ENCODE measurements at regions not wholly inside any gene's neighbourhood (a gene's known extent, or its start where the extent isn't known, plus 50 kb on each side); places are given as distances from the start of the nearest gene placed in this dataset.

DNA sequence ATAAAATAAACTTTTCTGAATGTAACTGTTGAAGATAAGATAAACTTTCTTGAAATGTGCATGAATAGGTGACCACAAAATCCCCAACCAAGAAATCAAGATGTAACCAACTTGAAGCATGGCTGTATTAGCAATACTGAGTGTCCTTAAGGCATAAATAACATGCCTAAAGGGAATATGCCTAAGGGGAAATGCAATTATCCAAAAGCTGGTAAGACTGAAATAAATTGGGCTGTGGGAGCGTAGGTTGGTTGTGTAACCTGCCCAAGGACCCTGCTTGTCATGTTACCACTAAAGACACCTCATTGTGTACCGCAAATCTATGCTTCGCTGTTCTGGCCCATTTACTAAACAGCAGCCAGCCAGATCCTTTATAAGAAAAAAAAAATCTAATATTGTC, 200.8 kb upstream of the PDE10A start:
- H3K9me3 Mint-ChIP-seq (ENCODE audit: insufficient read depth): peaks cover 4% of the 10 kb centered on the region
- no peak overlapping the region for H3K27ac Mint-ChIP-seq
- H3K9me3 ChIP-seq (ENCODE audit: control extremely low read depth in 1 of 3, control insufficient read depth in 2 of 3, insufficient read depth in 1 of 3, low read length in 2 of 3): peaks cover 0 to 3% (median 0%) of the 10 kb centered on the region in 3 donors
- ATAC-seq (ENCODE audit: low read depth): no peak
- DNase-seq: no peak
- peaks cover 19% of the 10 kb centered on the region for H3K27me3 Mint-ChIP-seq
- no peaks in the 10 kb centered on the region for H3K36me3 ChIP-seq (replicated peaks in 1 of 2; ENCODE audit: control extremely low read depth in 1 of 2, control insufficient read depth in 1 of 2, extremely low read depth in 1 of 2, insufficient read depth in 2 of 2, low read length in 1 of 2)
- no peaks in the 10 kb centered on the region for H3K4me1 Mint-ChIP-seq
- no peaks in the 10 kb centered on the region for H3K27me3 ChIP-seq (replicated peaks in 1 of 4; ENCODE audit: control extremely low read depth in 1 of 4, control insufficient read depth in 3 of 4, insufficient read depth in 4 of 4, low read length in 3 of 4)
- CTCF ChIA-PET: no interaction called here
- H3K4me3 ChIP-seq (ENCODE audit: control extremely low read depth in 1 of 5, extremely low read depth in 1 of 5, insufficient read depth in 1 of 5, low read depth in 2 of 5, low read length in 4 of 5): no peak overlapping the region
- no peaks in the 10 kb centered on the region for H3K79me2 ChIP-seq (ENCODE audit: control insufficient read depth, insufficient read depth, low read length)
- H4K20me1 ChIP-seq (ENCODE audit: control insufficient read depth, insufficient read depth, low read length, poor library complexity, severe bottlenecking): no peaks in the 10 kb centered on the region
- POLR2A ChIA-PET: no interaction called here
- no peaks in the 10 kb centered on the region for H3K4me1 ChIP-seq (ENCODE audit: control insufficient read depth in 2 of 2, insufficient read depth in 2 of 2, low read length in 2 of 2)
- H3K9ac ChIP-seq (ENCODE audit: low read length): no peak overlapping the region
- intact Hi-C loops (cut with micrococcal nuclease): no loop called here
- H3K27ac ChIP-seq (ENCODE audit: low read length in 2 of 2): no peak overlapping the region
- TF ChIP-seq EZH2 (IDR thresholded peaks at IDR 0.05; ENCODE audit: borderline replicate concordance, insufficient read depth, low read depth, low read length, poor library complexity, severe bottlenecking): no peak
- TF ChIP-seq, protein P1, sequence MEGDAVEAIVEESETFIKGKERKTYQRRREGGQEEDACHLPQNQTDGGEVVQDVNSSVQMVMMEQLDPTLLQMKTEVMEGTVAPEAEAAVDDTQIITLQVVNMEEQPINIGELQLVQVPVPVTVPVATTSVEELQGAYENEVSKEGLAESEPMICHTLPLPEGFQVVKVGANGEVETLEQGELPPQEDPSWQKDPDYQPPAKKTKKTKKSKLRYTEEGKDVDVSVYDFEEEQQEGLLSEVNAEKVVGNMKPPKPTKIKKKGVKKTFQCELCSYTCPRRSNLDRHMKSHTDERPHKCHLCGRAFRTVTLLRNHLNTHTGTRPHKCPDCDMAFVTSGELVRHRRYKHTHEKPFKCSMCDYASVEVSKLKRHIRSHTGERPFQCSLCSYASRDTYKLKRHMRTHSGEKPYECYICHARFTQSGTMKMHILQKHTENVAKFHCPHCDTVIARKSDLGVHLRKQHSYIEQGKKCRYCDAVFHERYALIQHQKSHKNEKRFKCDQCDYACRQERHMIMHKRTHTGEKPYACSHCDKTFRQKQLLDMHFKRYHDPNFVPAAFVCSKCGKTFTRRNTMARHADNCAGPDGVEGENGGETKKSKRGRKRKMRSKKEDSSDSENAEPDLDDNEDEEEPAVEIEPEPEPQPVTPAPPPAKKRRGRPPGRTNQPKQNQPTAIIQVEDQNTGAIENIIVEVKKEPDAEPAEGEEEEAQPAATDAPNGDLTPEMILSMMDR (IDR thresholded peaks at IDR 0.05): no peak
- no peak overlapping the region for H2AFZ ChIP-seq (ENCODE audit: insufficient read depth, low read depth, low read length, poor library complexity, severe bottlenecking)
- H3K4me3 Mint-ChIP-seq: no peak overlapping the region
- no peak overlapping the region for H3K4me2 ChIP-seq (replicated peaks; ENCODE audit: low read depth, low read length, poor library complexity, severe bottlenecking)
- WGBS (ENCODE audit: insufficient coverage): no CpG with 5 or more reads among the region's 3 CpGs

DNA sequence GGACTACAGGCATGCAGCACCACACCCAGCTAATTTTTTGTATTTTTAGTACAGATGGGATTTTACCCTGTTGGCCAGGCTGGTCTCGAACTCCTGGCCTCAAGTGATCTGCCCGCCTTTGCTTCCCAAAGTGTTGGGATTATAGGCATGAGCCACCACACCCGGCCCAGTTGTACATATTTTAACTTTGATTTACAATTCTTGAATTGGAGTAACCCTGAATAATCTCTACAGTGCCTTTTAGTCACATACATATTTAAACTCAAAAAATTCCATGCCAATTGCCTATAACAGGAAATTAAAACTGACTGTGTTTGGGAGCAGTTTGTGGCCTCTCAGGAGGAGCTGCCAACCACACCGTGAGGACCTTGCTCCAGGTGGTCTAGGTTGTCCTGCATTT, 199.8 kb upstream of the PDE10A start:
- no peak overlapping the region for H3K4me3 ChIP-seq (ENCODE audit: control extremely low read depth in 1 of 5, extremely low read depth in 1 of 5, insufficient read depth in 1 of 5, low read depth in 2 of 5, low read length in 4 of 5)
- H3K4me1 ChIP-seq (ENCODE audit: control insufficient read depth in 2 of 2, insufficient read depth in 2 of 2, low read length in 2 of 2): no peaks in the 10 kb centered on the region
- no peak overlapping the region for H2AFZ ChIP-seq (ENCODE audit: insufficient read depth, low read depth, low read length, poor library complexity, severe bottlenecking)
- no peak overlapping the region for H3K27ac ChIP-seq (ENCODE audit: low read length in 2 of 2)
- Mint-ChIP-seq H3K4me3 (no peak overlapping the region), H3K27me3 (peaks cover 19% of the 10 kb centered on the region), H3K27ac (no peak overlapping the region), H3K9me3 (ENCODE audit: insufficient read depth) (peaks cover 4% of the 10 kb centered on the region), H3K4me1 (no peaks in the 10 kb centered on the region)
- TF ChIP-seq, protein P1 (IDR thresholded peaks at IDR 0.05): no peak
- TF ChIP-seq EZH2 (IDR thresholded peaks at IDR 0.05; ENCODE audit: borderline replicate concordance, insufficient read depth, low read depth, low read length, poor library complexity, severe bottlenecking): no peak
- no peak for ATAC-seq (ENCODE audit: low read depth)
- no peak overlapping the region for H3K9ac ChIP-seq (ENCODE audit: low read length)
- WGBS (ENCODE audit: insufficient coverage): 100% methylated on average over 1 of the region's 4 CpGs
- no peaks in the 10 kb centered on the region for H3K36me3 ChIP-seq (replicated peaks in 1 of 2; ENCODE audit: control extremely low read depth in 1 of 2, control insufficient read depth in 1 of 2, extremely low read depth in 1 of 2, insufficient read depth in 2 of 2, low read length in 1 of 2)
- ChIA-PET CTCF (no interaction called here), POLR2A (no interaction called here)
- H3K79me2 ChIP-seq (ENCODE audit: control insufficient read depth, insufficient read depth, low read length): no peaks in the 10 kb centered on the region
- DNase-seq: no peak
- H3K4me2 ChIP-seq (replicated peaks; ENCODE audit: low read depth, low read length, poor library complexity, severe bottlenecking): no peak overlapping the region
- H4K20me1 ChIP-seq (ENCODE audit: control insufficient read depth, insufficient read depth, low read length, poor library complexity, severe bottlenecking): no peaks in the 10 kb centered on the region
- intact Hi-C loops (cut with micrococcal nuclease): no loop called here
- no peaks in the 10 kb centered on the region for H3K27me3 ChIP-seq (replicated peaks in 1 of 4; ENCODE audit: control extremely low read depth in 1 of 4, control insufficient read depth in 3 of 4, insufficient read depth in 4 of 4, low read length in 3 of 4)
- H3K9me3 ChIP-seq (ENCODE audit: control extremely low read depth in 1 of 3, control insufficient read depth in 2 of 3, insufficient read depth in 1 of 3, low read length in 2 of 3): peaks cover 0 to 3% (median 0%) of the 10 kb centered on the region in 3 donors

All from B cell (primary cell).